ENCODE measurements at regions not wholly inside any gene's neighbourhood (a gene's known extent, or its start where the extent isn't known, plus 50 kb on each side); places are given as distances from the start of the nearest gene placed in this dataset.
A peak's percentile ranks its signal among the peaks of the same experiment; 100 is the strongest.

DNA sequence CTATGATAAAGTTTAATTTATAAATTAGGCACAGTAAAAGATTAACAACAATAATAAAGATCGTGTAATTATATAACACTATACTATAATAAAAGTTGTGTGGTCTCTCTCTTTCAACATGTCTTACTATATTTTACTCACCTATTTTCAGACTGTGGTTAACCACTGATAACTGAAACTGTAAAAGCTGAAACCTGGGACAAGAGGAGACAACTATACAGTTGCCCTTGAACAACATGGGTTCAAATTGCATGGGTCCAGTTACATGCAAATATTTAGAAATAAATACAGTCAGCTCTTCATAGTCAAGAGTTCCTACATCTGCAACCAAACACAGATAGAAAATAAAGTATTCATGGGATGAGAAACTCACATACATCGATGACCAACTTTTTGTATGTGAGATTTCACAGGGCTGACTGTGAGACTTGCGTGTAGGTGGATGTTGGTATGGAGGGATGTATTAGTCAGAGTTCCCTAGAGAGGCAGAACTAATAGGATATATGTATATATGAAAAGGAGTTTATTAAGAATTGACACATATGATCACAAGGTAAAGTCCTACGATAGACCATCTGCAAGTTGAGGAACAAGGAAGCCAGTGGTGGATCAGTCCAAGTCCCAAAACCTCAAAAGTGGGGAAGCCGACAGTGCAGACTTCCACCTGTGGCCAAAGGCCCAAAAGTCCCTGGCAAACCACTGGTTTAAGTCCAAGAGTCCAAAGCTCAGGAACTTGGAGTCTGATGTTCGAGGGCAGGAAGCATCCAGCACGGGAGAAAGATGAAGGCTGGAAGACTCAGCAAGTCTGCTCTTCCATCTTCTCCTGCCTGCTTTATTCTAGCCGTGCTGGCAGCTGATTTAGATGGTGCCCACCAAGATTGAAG lies 359.5 kb downstream of the INSC start:
- in situ Hi-C loops (cut with HindIII; ENCODE audit: low pct_unique_long_range_greater_than_20kb, low sequenced_read_pairs) = no loop called here
- DNase-seq (ENCODE audit: low read depth in 1 of 2, low spot score in 1 of 2) = no peak
- no peak for TF ChIP-seq JUND (IDR thresholded peaks at IDR 0.05; ENCODE audit: low read depth)

GRCh38 chr11:15476371-15476917 lies 361.7 kb downstream of the INSC start:
- no peak for DNase-seq (ENCODE audit: low read depth in 1 of 2, low spot score in 1 of 2)
- no peak for TF ChIP-seq JUND (IDR thresholded peaks at IDR 0.05; ENCODE audit: low read depth)
- in situ Hi-C loops (cut with HindIII; ENCODE audit: low pct_unique_long_range_greater_than_20kb, low sequenced_read_pairs) = no loop called here

DNA sequence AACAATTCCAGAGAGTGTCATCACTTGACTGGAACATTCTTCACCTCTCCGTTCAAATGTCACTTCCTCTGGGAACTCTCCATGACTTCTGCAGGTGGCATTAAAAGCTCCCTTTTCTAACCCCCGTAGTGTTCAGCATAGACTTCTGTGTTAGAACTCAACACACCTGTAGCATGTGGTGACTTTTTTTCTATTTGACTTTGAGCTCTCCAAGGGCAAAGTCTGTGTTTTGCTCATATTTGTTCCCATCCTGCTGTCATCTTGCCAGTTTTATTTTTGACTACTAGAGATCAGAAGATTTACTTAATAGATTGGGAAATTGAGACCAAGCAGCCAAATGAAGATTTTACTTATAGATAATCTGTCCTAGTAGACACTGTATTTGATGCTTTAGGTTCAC lies 367.1 kb downstream of the INSC start:
- DNase-seq (ENCODE audit: low read depth in 1 of 2, low spot score in 1 of 2) = no peak
- no peak for TF ChIP-seq JUND (IDR thresholded peaks at IDR 0.05; ENCODE audit: low read depth)
- in situ Hi-C loops (cut with HindIII; ENCODE audit: low pct_unique_long_range_greater_than_20kb, low sequenced_read_pairs) = no loop called here

DNA sequence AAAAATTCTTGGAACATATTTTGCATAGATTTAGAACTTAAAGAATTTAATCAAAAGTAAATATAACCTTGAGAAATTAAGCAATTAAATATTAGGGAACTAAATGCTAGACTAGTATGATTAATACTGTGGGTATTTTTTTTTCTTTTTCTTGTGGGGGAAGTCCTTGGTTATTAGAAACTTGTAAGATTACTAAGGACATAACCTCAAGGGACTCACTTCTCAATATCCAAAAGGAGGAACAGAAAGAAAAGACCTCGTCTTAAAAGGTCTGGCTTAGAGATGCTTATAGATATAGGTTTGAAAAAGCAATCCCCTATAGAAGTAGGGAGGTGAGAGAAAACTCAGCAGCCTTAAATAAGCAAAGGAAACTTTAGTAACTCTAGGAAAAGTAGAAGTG lies 368.5 kb downstream of the INSC start:
- DNase-seq (ENCODE audit: low read depth in 1 of 2, low spot score in 1 of 2) = no peak
- TF ChIP-seq JUND (IDR thresholded peaks at IDR 0.05; ENCODE audit: low read depth) = no peak
- in situ Hi-C loops (cut with HindIII; ENCODE audit: low pct_unique_long_range_greater_than_20kb, low sequenced_read_pairs) = no loop called here

GRCh38 chr11:15484398-15484797 lies 369.7 kb downstream of the INSC start:
- in situ Hi-C loops (cut with HindIII; ENCODE audit: low pct_unique_long_range_greater_than_20kb, low sequenced_read_pairs) = no loop called here
- DNase-seq (ENCODE audit: low read depth in 1 of 2, low spot score in 1 of 2) = no peak
- TF ChIP-seq JUND (IDR thresholded peaks at IDR 0.05; ENCODE audit: low read depth) = no peak

GRCh38 chr11:15485432-15485831 lies 370.7 kb downstream of the INSC start:
- DNase-seq (ENCODE audit: low read depth in 1 of 2, low spot score in 1 of 2) = no peak
- no peak for TF ChIP-seq JUND (IDR thresholded peaks at IDR 0.05; ENCODE audit: low read depth)
- in situ Hi-C loops (cut with HindIII; ENCODE audit: low pct_unique_long_range_greater_than_20kb, low sequenced_read_pairs) = no loop called here

GRCh38 chr11:15489281-15489680 lies 374.6 kb downstream of the INSC start:
- in situ Hi-C loops (cut with HindIII; ENCODE audit: low pct_unique_long_range_greater_than_20kb, low sequenced_read_pairs) = no loop called here
- TF ChIP-seq JUND (IDR thresholded peaks at IDR 0.05; ENCODE audit: low read depth) = no peak
- DNase-seq (ENCODE audit: low read depth in 1 of 2, low spot score in 1 of 2) = peak in 1 of 2 experiments; percentile 48

- in situ Hi-C loops (cut with HindIII; ENCODE audit: low pct_unique_long_range_greater_than_20kb, low sequenced_read_pairs) = no loop called here
- no peak for TF ChIP-seq JUND (IDR thresholded peaks at IDR 0.05; ENCODE audit: low read depth)
- DNase-seq (ENCODE audit: low read depth in 1 of 2, low spot score in 1 of 2) = peak in 1 of 2 experiments; percentile 17
Observed at GRCh38 chr11:15490535-15490934, 375.8 kb downstream of the INSC start.

DNA sequence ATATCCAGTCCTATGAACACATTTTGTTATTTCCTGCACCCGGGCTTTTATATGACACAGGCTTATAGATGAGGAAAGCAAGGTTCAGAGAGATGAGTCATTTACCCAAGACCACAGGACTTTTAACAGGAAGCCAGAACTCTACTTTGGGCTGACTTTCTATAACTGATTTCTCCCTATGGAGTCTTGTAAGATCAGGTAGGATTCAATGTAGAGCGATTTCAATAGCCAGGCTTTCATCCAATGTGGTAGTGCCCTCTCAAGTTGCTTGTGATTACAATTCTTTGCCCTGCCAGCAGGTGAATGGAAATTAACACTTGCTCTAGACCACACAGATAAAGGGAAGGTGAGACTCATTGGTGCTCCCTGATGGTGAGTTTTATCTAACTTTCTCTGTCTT lies 378.3 kb downstream of the INSC start:
- in situ Hi-C loops (cut with HindIII; ENCODE audit: low pct_unique_long_range_greater_than_20kb, low sequenced_read_pairs) = no loop called here
- DNase-seq (ENCODE audit: low read depth in 1 of 2, low spot score in 1 of 2) = peak in 1 of 2 experiments; percentile 51
- TF ChIP-seq JUND (IDR thresholded peaks at IDR 0.05; ENCODE audit: low read depth) = no peak

DNA sequence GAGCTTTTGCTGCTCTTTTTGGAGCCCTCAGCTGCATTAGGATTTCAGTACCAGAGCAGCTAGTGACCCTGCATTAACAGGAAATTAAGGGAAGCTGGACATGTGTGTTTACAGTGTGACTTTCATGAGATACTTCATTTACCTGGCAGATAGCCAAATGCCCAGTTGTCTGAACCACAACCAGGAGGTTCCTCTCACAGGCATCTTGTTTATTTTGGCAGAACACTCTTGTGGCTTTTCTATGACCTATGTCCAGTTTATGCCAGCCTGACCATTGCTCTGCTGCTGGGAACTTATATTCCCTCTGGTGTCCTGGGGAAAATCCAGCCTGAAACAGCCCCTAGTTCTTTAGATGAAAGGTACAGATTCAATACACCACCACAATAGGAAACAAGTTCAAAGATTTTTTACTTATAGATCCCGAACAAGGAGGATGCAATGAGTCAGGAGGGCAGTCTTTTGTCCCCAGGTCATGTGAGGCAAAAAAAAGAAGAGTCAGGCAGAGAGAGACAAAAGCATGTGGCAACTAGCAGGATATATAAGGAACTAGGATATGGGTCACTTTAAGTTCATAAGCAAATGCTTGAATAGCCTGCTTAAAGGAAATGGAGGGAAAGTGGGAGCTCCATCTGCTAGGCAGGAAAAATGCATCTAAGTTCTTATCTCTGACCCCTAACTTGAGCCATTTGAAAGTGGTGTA lies 379.3 kb downstream of the INSC start:
- in situ Hi-C loops (cut with HindIII; ENCODE audit: low pct_unique_long_range_greater_than_20kb, low sequenced_read_pairs) = no loop called here
- peak; percentile 60; the same call in 1 of the 2 replicates for TF ChIP-seq JUND (IDR thresholded peaks at IDR 0.05; ENCODE audit: low read depth)
- peak in 1 of 2 experiments; percentile 96 for DNase-seq (ENCODE audit: low read depth in 1 of 2, low spot score in 1 of 2)

GRCh38 chr11:15494740-15495139 lies 380.0 kb downstream of the INSC start:
- DNase-seq (ENCODE audit: low read depth in 1 of 2, low spot score in 1 of 2) = peak in 1 of 2 experiments; percentile 42
- TF ChIP-seq JUND (IDR thresholded peaks at IDR 0.05; ENCODE audit: low read depth) = no peak
- in situ Hi-C loops (cut with HindIII; ENCODE audit: low pct_unique_long_range_greater_than_20kb, low sequenced_read_pairs) = no loop called here

- in situ Hi-C loops (cut with HindIII; ENCODE audit: low pct_unique_long_range_greater_than_20kb, low sequenced_read_pairs) = no loop called here
- TF ChIP-seq JUND (IDR thresholded peaks at IDR 0.05; ENCODE audit: low read depth) = no peak
- no peak for DNase-seq (ENCODE audit: low read depth in 1 of 2, low spot score in 1 of 2)
Observed at GRCh38 chr11:15495462-15495861, 380.7 kb downstream of the INSC start.

GRCh38 chr11:15497366-15497765 lies 382.6 kb downstream of the INSC start:
- TF ChIP-seq JUND (IDR thresholded peaks at IDR 0.05; ENCODE audit: low read depth) = no peak
- no peak for DNase-seq (ENCODE audit: low read depth in 1 of 2, low spot score in 1 of 2)
- in situ Hi-C loops (cut with HindIII; ENCODE audit: low pct_unique_long_range_greater_than_20kb, low sequenced_read_pairs) = no loop called here
